ENCODE measurements at regions not wholly inside any gene's neighbourhood (a gene's known extent, or its start where the extent isn't known, plus 50 kb on each side); places are given as distances from the start of the nearest gene placed in this dataset.

DNA sequence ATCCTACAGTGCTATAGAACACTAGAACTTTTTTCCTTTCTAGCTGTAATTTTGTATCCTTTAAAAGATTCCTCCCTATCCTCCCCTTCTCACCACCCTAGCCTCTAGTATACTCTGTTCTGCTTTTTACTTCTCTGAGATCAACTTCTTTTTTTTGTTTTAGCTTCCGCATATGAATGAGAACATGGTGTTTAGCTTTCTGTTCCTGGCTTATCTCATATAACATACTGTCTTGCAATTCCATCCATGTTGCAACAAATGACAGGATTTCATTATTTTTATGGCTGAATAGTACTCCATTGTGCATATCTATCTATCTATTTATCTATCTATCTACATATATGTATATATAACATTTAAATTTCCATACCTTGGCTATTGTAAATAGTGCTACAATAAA lies 126.0 kb upstream of the MAN2A1 start:
- Mint-ChIP-seq H3K27ac (no peak overlapping the region), H3K4me3 (no peak overlapping the region), H3K27me3 (peaks cover 4% of the 10 kb centered on the region), H3K9me3 (peaks cover 2% of the 10 kb centered on the region), H3K4me1 (no peaks in the 10 kb centered on the region), H3K36me3 (ENCODE audit: low read depth) (no peaks in the 10 kb centered on the region)
- ATAC-seq (ENCODE audit: low read depth) (no peak), DNase-seq (no peak)
- CTCF ChIA-PET, result no interaction called here
- intact Hi-C loops (cut with micrococcal nuclease), result no loop called here
- TF ChIP-seq, protein P1, sequence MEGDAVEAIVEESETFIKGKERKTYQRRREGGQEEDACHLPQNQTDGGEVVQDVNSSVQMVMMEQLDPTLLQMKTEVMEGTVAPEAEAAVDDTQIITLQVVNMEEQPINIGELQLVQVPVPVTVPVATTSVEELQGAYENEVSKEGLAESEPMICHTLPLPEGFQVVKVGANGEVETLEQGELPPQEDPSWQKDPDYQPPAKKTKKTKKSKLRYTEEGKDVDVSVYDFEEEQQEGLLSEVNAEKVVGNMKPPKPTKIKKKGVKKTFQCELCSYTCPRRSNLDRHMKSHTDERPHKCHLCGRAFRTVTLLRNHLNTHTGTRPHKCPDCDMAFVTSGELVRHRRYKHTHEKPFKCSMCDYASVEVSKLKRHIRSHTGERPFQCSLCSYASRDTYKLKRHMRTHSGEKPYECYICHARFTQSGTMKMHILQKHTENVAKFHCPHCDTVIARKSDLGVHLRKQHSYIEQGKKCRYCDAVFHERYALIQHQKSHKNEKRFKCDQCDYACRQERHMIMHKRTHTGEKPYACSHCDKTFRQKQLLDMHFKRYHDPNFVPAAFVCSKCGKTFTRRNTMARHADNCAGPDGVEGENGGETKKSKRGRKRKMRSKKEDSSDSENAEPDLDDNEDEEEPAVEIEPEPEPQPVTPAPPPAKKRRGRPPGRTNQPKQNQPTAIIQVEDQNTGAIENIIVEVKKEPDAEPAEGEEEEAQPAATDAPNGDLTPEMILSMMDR (IDR thresholded peaks at IDR 0.05), result no peak
- POLR2A ChIA-PET, result no interaction called here

DNA sequence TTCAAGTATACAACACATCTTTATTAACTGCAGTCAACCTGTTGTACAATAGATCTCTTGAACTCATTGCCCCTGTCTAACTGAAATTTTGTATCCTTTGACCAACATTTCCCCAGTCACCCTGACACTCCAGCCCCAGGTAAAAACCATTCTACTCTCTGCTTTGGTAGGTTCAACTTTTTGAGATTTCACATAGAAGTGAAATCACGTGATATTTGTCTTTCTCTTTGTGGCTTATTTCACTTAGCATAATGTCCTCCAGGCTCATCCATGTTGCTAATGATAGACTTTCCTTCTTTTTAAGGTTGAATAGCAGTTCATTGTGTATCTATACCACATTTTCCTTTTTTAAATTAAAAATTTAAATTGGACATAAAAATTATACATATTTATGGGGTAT lies 126.5 kb upstream of the MAN2A1 start:
- DNase-seq (no peak), ATAC-seq (ENCODE audit: low read depth) (no peak)
- no peaks in the 10 kb centered on the region for H3K4me1 Mint-ChIP-seq
- no peak overlapping the region for H3K4me3 Mint-ChIP-seq
- intact Hi-C loops (cut with micrococcal nuclease), result no loop called here
- peaks cover 4% of the 10 kb centered on the region for H3K27me3 Mint-ChIP-seq
- peaks cover 2% of the 10 kb centered on the region for H3K9me3 Mint-ChIP-seq
- POLR2A ChIA-PET, result no interaction called here
- no peaks in the 10 kb centered on the region for H3K36me3 Mint-ChIP-seq (ENCODE audit: low read depth)
- TF ChIP-seq, protein P1 (IDR thresholded peaks at IDR 0.05), result no peak
- CTCF ChIA-PET, result no interaction called here
- no peak overlapping the region for H3K27ac Mint-ChIP-seq

DNA sequence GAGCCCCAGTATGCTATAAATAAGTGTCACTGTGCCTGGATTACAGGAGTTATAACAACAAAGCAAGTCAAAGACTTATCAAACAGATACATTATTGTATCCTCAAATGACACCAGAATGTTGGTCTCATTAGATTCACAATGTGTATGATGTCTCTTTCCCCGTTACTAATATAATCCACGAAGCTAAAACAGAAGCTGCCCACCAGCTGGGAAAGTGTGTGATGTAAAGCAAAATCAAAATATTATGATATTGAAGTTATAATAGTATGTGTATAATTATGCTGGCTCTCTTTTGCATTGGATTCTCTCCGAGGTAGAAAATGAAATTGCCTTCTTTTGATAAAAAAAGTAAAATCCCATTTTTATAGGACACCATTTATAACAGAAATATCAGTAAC lies 127.3 kb upstream of the MAN2A1 start:
- H3K27ac Mint-ChIP-seq, result no peak overlapping the region
- TF ChIP-seq, protein P1 (IDR thresholded peaks at IDR 0.05), result no peak
- H3K27me3 Mint-ChIP-seq, result peaks cover 4% of the 10 kb centered on the region
- ATAC-seq (ENCODE audit: low read depth), result no peak
- intact Hi-C loops (cut with micrococcal nuclease), result no loop called here
- peaks cover 2% of the 10 kb centered on the region for H3K9me3 Mint-ChIP-seq
- H3K4me1 Mint-ChIP-seq, result no peaks in the 10 kb centered on the region
- ChIA-PET POLR2A (no interaction called here), CTCF (no interaction called here)
- no peak overlapping the region for H3K4me3 Mint-ChIP-seq
- DNase-seq, result no peak
- H3K36me3 Mint-ChIP-seq (ENCODE audit: low read depth), result no peaks in the 10 kb centered on the region

DNA sequence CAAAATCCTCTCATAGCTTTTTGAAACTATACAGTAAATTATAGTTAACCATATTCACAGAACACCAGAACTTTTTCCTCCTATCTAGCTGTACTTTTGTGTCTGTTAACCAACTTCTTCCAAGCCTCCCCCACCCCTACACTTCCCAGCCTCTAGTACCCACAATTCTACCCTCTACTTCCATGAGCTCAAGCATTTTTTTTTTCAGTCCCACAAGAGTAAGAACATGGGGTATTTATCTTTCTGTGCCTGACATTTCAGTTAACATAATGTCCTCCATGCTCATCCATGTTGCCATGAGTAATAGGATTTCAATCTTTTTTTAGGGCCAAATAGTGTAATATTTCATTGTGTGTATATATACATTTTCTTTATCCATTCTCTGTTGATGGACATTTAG lies 128.3 kb upstream of the MAN2A1 start:
- DNase-seq, result no peak
- H3K9me3 Mint-ChIP-seq, result peaks cover 2% of the 10 kb centered on the region
- CTCF ChIA-PET, result no interaction called here
- ATAC-seq (ENCODE audit: low read depth), result no peak
- H3K4me1 Mint-ChIP-seq, result no peaks in the 10 kb centered on the region
- TF ChIP-seq, protein P1 (IDR thresholded peaks at IDR 0.05), result no peak
- H3K27ac Mint-ChIP-seq, result no peak overlapping the region
- intact Hi-C loops (cut with micrococcal nuclease), result no loop called here
- H3K4me3 Mint-ChIP-seq, result no peak overlapping the region
- H3K36me3 Mint-ChIP-seq (ENCODE audit: low read depth), result no peaks in the 10 kb centered on the region
- POLR2A ChIA-PET, result no interaction called here
- H3K27me3 Mint-ChIP-seq, result peaks cover 2% of the 10 kb centered on the region

DNA sequence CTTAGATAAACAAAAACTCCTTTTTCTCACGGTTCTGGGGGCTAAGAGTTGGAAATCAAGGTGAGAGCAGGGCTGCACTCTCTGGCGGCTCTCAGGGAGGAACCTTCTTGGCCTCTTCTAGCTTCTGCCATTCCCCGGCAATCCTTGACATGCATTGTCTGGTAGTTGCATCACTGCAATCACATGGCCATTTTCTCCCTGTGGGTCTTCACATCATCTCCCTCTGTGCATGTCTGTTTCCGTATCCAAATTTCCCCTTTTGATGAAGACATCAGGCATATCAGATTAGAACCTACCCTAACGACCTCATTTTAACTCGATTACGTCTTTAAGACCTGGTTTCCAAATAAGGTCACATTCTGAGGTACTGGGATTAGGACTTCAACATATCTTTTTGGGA lies 129.2 kb upstream of the MAN2A1 start:
- H3K27me3 Mint-ChIP-seq, result peaks cover 2% of the 10 kb centered on the region
- H3K36me3 Mint-ChIP-seq (ENCODE audit: low read depth), result no peaks in the 10 kb centered on the region
- no peaks in the 10 kb centered on the region for H3K4me1 Mint-ChIP-seq
- peaks cover 2% of the 10 kb centered on the region for H3K9me3 Mint-ChIP-seq
- no peak overlapping the region for H3K4me3 Mint-ChIP-seq
- TF ChIP-seq, protein P1 (IDR thresholded peaks at IDR 0.05), result no peak
- intact Hi-C loops (cut with micrococcal nuclease), result no loop called here
- DNase-seq (no peak), ATAC-seq (ENCODE audit: low read depth) (no peak)
- POLR2A ChIA-PET, result no interaction called here
- no peak overlapping the region for H3K27ac Mint-ChIP-seq
- CTCF ChIA-PET, result no interaction called here

Measured in activated B cell treated with CpG ODN at 0.5 μM for 24 hours (primary cell).